Lung (tissue), 11 donors: ENCODE measurements at regions not wholly inside any gene's neighbourhood (a gene's known extent, or its start where the extent isn't known, plus 50 kb on each side); places are given as distances from the start of the nearest gene placed in this dataset.

Source experiments
- ATAC-seq: fragments of 200-7000 bp; cut with Tn5 transposase; one replicate; pipeline ENCODE4 v1.9.1; 2020; ENCODE audit warnings: moderate number of reproducible peaks; ENCODE audit not compliant: insufficient read depth, low FRiP score
- DNase-seq, 3 donors: peaks; one replicate each; pipeline ENCODE4 v3.0.0-alpha.2; 2013 to 2017
- H3K27ac ChIP-seq, 2 donors: one replicate each; pipeline ENCODE4 v1.5.1; 2013; ENCODE audit warnings: mild to moderate bottlenecking in 2 of 2, moderate library complexity in 2 of 2, control low read depth in 1 of 2, inconsistent platforms in 1 of 2, low read depth in 1 of 2, low read length in 1 of 2
- H3K27me3 ChIP-seq, 3 donors: one replicate each; pipeline ENCODE4 v1.5.1; 2013; ENCODE audit warnings: low read length in 2 of 3; ENCODE audit not compliant: control insufficient read depth in 3 of 3, insufficient read depth in 3 of 3
- H3K36me3 ChIP-seq, 4 donors: one replicate each; pipeline ENCODE4 v1.5.1; 2013; ENCODE audit warnings: low read length in 4 of 4, mild to moderate bottlenecking in 1 of 4, moderate library complexity in 1 of 4; ENCODE audit not compliant: control insufficient read depth in 4 of 4, insufficient read depth in 4 of 4
- H3K4me1 ChIP-seq, 5 donors: one replicate each; pipeline ENCODE4 v1.5.1; 2013; ENCODE audit warnings: low read length in 5 of 5, mild to moderate bottlenecking in 2 of 5, moderate library complexity in 1 of 5; ENCODE audit not compliant: control insufficient read depth in 5 of 5, insufficient read depth in 5 of 5
- H3K4me3 ChIP-seq: one replicate; pipeline ENCODE4 v1.5.1; 2013; ENCODE audit warnings: mild to moderate bottlenecking, control low read depth, moderate library complexity
- H3K9ac ChIP-seq, 2 donors: one replicate each; pipeline ENCODE4 v1.5.1; 2013; ENCODE audit warnings: low read length in 2 of 2, control low read depth in 1 of 2; ENCODE audit not compliant: insufficient read depth in 1 of 2
- H3K9me3 ChIP-seq, 4 donors: one replicate each; pipeline ENCODE4 v1.5.1; 2013; ENCODE audit warnings: low read length in 3 of 4, mild to moderate bottlenecking in 1 of 4, moderate library complexity in 1 of 4; ENCODE audit not compliant: control insufficient read depth in 4 of 4, insufficient read depth in 3 of 4
- WGBS, 2 donors: extraction: QIAGEN DNeasy Blood & Tissue Kit; methylation state at CpG; one replicate each; pipeline ENCODE4 v1.1.7; 2013; 5-methylcytosine and 5-hydroxymethylcytosine counted together
- TF ChIP-seq, protein P1 (sequence below): IDR thresholded peaks from 2 replicates; pipeline ENCODE4 v1.5.1; 2012; ENCODE audit warnings: mild to moderate bottlenecking; ENCODE audit errors: control extremely low read depth, extremely low read depth
- donor health status: control.
- donor health status: control.
- donor health status: Bipolar disorder and iron deficiency.
- donor health status: healthy.
- donor health status: DM: yes; HTN: yes; CAD: no.

DNA sequence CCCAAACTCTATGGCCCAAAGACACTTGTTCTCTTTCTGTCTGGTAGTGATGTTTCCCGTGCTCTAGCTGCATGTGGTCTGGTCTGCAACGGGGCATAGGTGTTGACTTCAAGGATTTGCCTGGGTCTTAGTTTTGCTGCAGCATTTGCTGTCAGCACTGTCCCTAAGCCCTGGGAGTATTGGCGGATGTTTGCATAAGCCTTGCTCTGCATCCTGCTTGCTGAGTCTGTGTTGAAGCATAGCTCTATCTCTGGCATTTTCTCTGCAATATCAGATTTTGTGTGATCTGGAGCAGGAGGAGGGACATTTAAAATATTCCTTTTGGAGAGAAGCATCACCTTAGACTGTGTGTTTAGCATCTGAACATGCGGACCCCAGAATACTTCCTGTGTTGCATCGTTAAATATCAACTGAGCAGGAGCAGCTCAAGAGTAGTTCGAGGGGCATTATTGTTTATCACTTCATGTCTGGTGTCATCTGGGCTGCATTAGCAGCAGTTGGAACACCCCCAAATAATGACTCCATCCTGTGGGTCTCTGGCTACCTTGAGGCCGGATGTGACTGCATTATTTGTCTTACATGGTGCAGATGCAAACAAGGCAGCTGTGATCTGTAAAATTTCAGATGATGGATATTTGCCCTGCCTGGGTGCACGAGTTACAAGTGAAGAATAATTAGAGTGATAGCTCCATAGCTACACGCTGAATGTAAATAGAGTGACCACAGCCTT lies 231.7 kb downstream of the TRIB2 start:
- DNase-seq (peak in 1 of 3 donors; percentile 34), ATAC-seq (no peak)
- H3K27me3 ChIP-seq = no peaks in the 10 kb centered on the region
- H3K4me1 ChIP-seq = peaks cover 0 to 6% (median 0%) of the 10 kb centered on the region in 5 donors
- no peak overlapping the region for H3K9ac ChIP-seq
- H3K4me3 ChIP-seq = no peak overlapping the region
- H3K27ac ChIP-seq = no peak overlapping the region
- no peaks in the 10 kb centered on the region for H3K36me3 ChIP-seq
- no peaks in the 10 kb centered on the region for H3K9me3 ChIP-seq
- TF ChIP-seq, protein P1, sequence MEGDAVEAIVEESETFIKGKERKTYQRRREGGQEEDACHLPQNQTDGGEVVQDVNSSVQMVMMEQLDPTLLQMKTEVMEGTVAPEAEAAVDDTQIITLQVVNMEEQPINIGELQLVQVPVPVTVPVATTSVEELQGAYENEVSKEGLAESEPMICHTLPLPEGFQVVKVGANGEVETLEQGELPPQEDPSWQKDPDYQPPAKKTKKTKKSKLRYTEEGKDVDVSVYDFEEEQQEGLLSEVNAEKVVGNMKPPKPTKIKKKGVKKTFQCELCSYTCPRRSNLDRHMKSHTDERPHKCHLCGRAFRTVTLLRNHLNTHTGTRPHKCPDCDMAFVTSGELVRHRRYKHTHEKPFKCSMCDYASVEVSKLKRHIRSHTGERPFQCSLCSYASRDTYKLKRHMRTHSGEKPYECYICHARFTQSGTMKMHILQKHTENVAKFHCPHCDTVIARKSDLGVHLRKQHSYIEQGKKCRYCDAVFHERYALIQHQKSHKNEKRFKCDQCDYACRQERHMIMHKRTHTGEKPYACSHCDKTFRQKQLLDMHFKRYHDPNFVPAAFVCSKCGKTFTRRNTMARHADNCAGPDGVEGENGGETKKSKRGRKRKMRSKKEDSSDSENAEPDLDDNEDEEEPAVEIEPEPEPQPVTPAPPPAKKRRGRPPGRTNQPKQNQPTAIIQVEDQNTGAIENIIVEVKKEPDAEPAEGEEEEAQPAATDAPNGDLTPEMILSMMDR = no peak
- WGBS, 2 donors = 59 to 76% methylated on average over 9 of the region's 9 CpGs

DNA sequence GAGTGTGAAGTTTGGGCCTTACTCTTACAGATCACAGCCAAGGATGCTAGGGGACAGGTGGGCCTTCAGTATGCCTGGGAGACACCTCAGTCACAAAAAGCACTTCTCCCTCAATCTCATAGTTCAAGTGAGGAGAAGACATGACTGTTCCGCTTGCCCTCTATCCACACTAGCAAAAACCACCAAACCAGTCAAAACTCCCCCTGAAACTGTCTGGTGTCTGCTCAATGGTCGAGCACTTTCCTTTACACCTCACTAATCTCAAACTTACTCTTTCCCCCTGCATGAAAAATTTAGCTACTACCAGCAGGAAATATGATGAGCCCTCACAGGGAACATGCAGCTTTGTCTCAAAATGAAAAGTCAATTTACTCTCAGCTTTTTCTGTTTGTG lies 232.2 kb downstream of the TRIB2 start:
- ATAC-seq = no peak

DNA sequence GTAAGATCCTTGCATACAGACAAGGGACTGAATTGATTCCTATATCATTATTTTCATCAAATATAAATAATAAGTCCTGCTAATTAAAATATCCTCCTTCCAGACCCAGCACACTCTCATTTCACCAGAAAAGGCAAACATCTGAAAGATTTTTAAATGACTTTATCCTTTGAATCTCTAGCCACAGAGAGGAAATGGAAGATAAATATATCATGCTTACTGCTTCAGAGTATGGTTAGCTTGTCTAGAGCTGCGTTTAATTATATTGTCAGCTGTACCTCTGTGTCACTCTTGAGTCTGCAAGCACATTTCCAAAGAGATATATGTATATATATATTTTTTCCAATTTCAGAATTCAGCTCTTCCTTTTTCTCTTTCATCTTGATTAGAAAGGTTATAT lies 232.7 kb downstream of the TRIB2 start:
- TF ChIP-seq, protein P1 = no peak
- DNase-seq (no peak), ATAC-seq (no peak)
- H3K4me3 ChIP-seq = no peak overlapping the region
- WGBS, 2 donors = 49 to 56% methylated on average over 1 of the region's 1 CpG
- no peaks in the 10 kb centered on the region for H3K27me3 ChIP-seq
- H3K9ac ChIP-seq = no peak overlapping the region
- no peaks in the 10 kb centered on the region for H3K9me3 ChIP-seq
- H3K4me1 ChIP-seq = peaks cover 0 to 6% (median 0%) of the 10 kb centered on the region in 5 donors
- H3K36me3 ChIP-seq = no peaks in the 10 kb centered on the region
- H3K27ac ChIP-seq = no peak overlapping the region

More for the DNA sequence above, 232.2 kb downstream of the TRIB2 start:
- DNase-seq = no peak
- 89 to 93% methylated on average over 2 of the region's 2 CpGs for WGBS, 2 donors
- Histone ChIP-seq H3K36me3 (no peaks in the 10 kb centered on the region), H3K4me1 (peaks cover 0 to 6% (median 0%) of the 10 kb centered on the region in 5 donors), H3K4me3 (no peak overlapping the region), H3K27me3 (no peaks in the 10 kb centered on the region), H3K9me3 (no peaks in the 10 kb centered on the region), H3K27ac (no peak overlapping the region), H3K9ac (no peak overlapping the region)
- TF ChIP-seq, protein P1 = no peak
